Stimulated activated CD8-positive, alpha-beta memory T cell treated with anti-CD3 and anti-CD28 coated beads, Interleukin-7, amount 100 ng/mL, for 48 hours (primary cell): ENCODE measurements at regions not wholly inside any gene's neighbourhood (a gene's known extent, or its start where the extent isn't known, plus 50 kb on each side); places are given as distances from the start of the nearest gene placed in this dataset.

Experiments used
- DNase-seq, 2 donors: peaks; one replicate each; pipeline ENCODE4 v3.0.0-alpha.2; 2020; ENCODE audit warnings: low read depth in 1 of 2; ENCODE audit errors: extremely low read depth in 1 of 2

DNA sequence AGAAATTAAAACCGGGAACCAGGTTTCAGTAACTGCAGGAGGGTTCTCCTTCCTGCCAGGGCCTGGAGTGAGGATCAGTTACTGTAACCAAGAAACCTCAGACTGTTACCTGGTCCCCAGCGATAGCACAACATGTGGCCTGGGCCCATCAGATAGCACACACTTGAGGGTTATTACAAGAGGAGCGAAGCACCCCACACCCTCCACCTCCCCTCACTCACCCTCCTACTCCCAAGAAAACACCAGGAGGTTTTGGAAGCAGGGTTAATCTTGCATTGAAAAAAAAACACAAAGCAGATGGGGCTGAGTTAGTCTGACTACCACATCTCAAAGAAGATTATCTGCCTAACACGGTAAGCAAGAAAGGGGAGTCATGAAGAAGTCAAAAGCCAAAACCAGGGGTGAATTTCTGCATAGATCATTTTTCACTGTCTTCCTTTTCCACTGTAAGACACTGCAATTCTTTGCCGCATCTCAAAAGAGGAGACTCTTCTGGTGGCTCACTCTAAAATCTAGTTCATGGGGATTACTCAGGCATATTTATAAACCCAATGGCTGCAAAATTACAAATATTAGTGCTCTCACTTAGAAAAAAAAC lies 75.9 kb upstream of the DOCK9 start:
- DNase-seq, result no peak

DNA sequence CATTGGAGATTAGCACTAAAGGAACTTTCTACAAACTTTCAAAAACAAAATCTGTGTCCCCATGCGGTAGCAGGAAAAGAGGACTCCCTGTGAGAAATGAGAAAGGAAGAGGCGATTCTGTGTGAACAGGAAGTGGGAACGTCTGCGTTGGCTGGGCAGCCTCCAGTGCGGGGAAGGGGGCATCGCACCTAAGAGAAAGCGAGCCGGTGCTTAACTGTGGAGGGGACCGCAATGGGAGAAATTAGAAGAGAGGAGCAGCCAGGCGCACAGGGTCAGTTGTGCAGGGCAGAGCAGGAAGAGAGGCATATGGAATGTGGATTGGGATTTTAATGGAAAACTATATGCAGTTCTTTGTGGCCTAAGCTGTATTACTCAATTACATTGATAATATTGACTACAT lies 77.4 kb upstream of the DOCK9 start:
- no peak for DNase-seq

DNA sequence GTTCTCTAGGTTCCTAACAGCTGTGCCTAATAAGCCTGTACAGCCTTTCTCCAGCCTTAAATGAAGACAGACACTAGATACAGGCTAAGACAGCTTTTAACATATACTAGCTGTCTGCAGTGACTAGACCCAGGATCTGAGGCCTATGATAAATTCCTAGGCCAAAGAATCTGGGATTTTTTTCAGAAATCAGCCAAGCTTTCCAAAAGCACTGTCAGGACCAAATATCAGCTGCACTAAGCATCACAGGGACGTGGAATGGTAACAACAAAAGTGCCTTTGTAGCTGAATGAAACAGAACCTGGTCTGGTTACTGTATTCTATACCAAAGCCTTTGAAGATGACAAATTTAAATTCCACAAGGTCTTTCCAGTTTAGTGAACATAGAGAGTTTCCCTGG lies 77.9 kb upstream of the DOCK9 start:
- no peak for DNase-seq

GRCh38 chr13:99056381-99057014 lies 78.6 kb upstream of the DOCK9 start:
- DNase-seq, result no peak

GRCh38 chr13:99057310-99057975 lies 79.6 kb upstream of the DOCK9 start:
- no peak for DNase-seq

GRCh38 chr13:99058527-99059495 lies 80.9 kb upstream of the DOCK9 start:
- no peak for DNase-seq

DNA sequence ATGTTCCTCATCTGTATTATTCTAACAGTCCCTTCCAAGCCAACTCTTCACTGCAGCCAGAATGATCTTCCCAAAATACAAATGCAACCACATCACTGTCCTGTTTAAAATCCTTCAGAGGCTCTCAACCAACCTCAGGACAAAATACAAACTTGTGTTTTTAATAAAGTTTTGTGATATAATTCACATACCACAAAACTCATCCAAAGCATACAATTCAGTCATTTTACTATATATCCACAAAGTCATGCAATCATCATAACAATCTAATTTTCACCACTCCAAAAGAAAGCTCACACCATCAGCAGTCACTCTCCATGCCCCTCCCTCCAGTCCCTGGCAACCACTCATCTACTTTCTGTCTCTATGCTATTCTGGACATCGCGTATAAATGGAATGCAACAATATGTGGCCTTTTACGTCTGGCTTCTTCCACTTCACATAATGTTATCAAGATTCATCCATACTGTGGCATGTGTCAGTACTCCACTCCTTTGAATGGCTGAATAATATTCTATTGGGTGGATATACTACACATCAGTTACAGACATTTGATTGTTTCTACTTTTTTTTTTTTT lies 81.7 kb upstream of the DOCK9 start:
- DNase-seq, result no peak

- no peak for DNase-seq
Measured at GRCh38 chr13:99061411-99061810, 83.5 kb upstream of the DOCK9 start.

GRCh38 chr13:99062593-99062992 lies 84.7 kb upstream of the DOCK9 start:
- no peak for DNase-seq

- no peak for DNase-seq
Measured at GRCh38 chr13:99063178-99063577, 85.3 kb upstream of the DOCK9 start.

DNA sequence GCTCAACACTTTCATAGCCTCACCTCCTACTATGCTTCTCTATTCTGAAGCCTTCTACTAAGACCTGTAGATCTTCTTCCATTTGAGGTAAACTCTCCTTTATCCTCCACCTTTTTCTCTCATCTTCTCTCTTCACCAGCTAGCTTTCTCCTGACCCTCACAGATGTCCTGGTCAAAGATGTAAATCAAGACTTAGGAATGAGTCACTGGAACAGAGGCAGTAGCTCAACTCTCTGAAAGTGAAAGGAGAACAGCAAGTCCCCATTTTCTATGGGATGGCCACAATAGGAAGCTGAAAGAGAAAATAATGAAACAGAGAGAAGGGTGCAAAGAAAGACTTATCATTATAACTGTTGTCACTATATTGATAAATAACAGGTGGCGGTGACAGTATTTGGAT lies 86.1 kb upstream of the DOCK9 start:
- no peak for DNase-seq

DNA sequence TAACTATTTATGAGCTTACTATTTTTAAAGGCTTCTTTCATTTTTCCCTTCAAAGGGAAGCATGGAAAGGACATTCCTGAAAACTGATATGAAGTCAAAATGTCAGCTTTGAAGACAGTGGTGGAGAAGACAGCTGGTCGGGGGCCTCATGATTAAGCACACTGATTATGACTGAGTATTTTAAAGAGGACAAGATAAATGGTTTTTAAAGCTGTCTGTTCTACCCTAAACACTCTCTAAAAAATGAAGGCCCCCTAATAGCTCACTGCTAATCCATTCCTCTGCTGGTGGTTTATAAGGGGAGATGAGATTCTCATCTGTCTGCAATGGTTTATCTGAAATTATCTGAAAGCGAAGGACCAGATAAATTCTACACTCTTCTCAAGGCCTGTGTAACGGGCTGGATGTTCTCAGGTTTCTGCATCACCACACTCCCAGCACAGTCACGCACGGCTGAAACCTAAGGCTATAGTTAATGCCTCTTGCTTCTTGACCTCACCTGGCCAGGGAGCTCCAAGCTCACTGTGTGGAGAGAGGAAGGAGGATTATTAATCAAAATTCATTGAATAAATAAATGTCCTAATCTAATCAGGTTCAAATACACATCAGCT lies 86.9 kb upstream of the DOCK9 start:
- no peak for DNase-seq

- no peak for DNase-seq
Measured at GRCh38 chr13:99065235-99066015, 87.6 kb upstream of the DOCK9 start.

DNA sequence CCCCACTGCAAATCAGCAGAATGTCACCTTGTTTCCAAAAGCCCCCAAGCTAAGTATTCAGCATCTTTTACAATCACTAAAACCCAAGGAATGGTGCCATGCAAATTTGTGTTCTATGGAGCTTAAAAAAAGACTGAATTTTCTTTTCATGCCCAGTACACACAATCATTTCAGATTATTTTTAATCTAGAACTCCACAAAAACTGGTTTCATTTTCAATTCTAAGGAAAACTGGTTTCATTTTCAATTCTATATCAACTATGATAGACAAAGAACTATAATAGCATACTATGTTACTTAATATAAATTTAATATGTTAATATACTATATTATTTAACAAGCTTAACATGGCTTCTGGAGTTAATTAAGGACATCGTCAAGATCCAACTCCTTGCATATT lies 88.4 kb upstream of the DOCK9 start:
- DNase-seq, result no peak

DNA sequence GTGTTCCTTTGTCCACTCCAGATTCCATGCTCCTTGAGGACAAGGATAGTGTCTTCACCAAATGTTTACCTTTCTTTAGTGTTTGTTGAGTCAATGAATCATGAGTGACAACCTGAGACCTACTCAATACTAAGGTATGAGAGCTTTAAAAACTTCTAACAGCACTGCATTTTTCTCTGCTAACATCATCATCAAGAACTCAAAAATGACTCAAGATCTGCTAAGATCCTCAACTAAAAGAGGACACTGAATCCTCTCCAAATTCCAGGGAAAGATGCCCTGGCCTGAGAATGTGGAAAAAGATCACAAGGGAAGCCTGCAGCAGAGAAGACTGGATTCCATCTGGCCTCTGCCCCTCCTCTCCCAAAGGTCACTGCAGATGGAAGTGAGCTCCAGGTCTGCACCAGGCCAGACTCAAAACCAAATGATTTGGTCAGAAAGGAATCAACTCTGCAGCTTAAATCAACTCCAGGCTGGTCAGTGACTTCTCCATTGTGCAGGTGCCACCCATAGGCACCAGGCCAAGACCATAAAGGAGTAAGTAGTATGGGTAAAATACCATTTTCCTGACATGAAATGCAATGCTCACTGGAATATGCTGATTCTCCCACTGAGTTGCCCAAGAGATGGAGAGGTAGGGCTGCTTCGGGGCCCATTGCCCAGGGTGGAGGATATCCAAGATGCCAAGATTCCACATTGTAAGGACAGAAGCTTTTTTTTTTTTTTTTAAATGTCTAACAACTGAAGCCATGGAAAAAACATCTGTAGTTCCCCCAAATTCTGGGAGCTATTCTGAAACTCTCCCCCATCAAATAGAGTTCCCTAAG lies 89.5 kb upstream of the DOCK9 start:
- no peak for DNase-seq

DNA sequence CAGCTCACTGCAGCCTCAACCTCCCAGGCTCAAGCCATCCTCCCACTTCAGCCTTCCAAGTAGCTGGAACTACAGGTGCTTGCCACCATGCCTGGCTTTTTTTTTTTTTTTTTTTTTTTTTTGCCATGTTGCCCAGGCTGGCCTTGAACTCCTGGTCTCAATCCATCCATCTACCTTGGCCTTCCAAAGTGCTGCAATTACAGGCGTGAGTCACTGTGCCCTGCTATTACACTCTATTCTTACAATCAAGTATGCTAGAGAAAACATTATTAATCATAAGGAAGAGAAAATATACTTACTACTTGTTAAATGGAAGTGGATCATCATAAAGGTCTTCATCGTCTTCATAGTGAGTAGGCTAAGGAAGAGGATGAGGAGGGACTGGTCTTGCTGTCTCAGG lies 93.3 kb upstream of the DOCK9 start:
- DNase-seq, result no peak

GRCh38 chr13:99071666-99072065 lies 93.8 kb upstream of the DOCK9 start:
- DNase-seq, result no peak

DNA sequence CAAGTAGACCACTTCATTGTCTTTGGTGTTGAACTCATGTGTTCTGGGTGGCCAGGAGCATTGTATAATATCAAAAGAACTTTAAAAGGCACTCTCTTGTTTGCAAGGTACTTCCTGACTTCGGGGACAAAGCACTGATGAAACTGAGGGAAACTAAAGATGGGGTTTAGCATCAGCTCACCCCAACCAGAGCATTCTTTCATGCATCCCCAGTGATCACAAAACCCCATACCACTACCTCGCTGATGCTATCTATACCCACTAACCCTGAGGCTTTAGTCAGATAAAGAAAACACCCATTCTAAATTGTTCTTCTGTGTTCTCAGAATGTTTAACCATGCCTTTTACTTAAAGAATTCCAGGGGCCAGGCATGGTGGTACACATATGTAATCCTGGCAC lies 94.5 kb upstream of the DOCK9 start:
- DNase-seq, result no peak

DNA sequence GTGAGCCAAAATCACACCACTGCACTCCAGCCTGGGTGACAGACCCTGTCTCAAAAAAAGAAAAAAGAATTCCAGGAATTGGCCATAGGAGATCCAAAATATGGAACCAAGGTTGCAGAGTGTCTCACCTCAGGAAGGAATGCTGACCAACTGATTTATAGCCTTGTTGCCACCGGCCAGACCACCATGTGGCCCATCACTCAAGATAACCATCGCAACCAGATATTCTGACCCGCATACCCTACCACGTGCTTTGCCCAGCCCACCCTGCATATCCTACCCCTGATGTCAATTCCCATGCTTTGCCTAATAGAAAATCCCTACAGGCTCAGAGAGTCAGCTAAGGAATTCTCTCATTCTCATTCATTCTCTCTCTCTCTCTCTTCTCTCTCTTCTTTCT lies 95.1 kb upstream of the DOCK9 start:
- no peak for DNase-seq
